BLaER1 (cell line): ENCODE measurements at regions not wholly inside any gene's neighbourhood (a gene's known extent, or its start where the extent isn't known, plus 50 kb on each side); places are given as distances from the start of the nearest gene placed in this dataset.

Experiments
- H3K27ac ChIP-seq: shearing (Covaris generic); formaldehyde crosslinking; 2 replicates; pipeline ENCODE4 v1.8.1; 2022
- H3K27me3 ChIP-seq: shearing (Covaris generic); formaldehyde crosslinking; 2 replicates; pipeline ENCODE4 v1.8.1; 2022
- H3K36me3 ChIP-seq: shearing (Covaris generic); formaldehyde crosslinking; 2 replicates; pipeline ENCODE4 v1.8.1; 2022
- H3K4me1 ChIP-seq: shearing (Covaris generic); formaldehyde crosslinking; 2 replicates; pipeline ENCODE4 v1.8.1; 2022
- H3K4me2 ChIP-seq: shearing (Covaris generic); formaldehyde crosslinking; 2 replicates; pipeline ENCODE4 v1.8.1; 2022
- H3K4me3 ChIP-seq: shearing (Covaris generic); formaldehyde crosslinking; 2 replicates; pipeline ENCODE4 v1.8.1; 2022
- H3K9ac ChIP-seq: shearing (Covaris generic); formaldehyde crosslinking; 2 replicates; pipeline ENCODE4 v1.8.1; 2022
- H3K9me3 ChIP-seq: shearing (Covaris generic); formaldehyde crosslinking; 2 replicates; pipeline ENCODE4 v1.8.1; 2022
- H4K20me1 ChIP-seq: shearing (Covaris generic); formaldehyde crosslinking; 2 replicates; pipeline ENCODE4 v1.8.1; 2022
- Cebpa-rat ChIP-seq: shearing (Covaris generic); IDR thresholded peaks from 2 replicates; pipeline ENCODE4 v1.8.1; 2022

DNA sequence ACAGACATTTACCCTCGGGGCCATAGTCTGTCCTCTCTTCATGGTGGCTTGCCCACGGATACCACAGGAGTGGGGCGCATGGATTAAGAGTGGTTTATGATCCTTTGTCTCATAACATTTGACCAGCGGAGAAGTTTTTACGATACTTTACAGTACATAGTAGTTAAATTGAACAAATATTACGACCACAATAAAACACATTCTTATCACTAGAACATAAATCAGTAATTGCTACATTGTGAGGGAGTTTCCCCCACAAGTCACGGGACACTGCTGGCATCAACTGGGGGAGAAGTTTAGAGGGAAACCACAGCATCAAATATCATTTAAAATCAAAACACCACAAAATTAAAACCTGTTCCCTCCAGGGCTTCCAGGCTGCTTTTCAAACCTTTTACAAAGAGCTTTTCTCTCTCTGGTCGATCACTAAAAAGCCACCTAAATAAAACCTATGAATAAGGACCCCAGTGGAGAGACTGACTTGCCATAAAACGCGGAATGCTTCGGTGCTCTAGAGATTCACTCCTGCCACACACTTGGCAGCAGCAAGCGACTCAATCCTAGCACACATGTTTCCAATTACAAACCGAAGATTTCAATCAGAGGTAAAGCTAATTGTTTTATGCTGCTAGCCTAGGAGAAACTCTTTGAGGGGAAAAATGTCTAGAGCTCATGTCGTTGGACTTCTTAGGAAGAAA is 173.7 kb upstream of the HNRNPA3 start:
- no peaks in the 10 kb centered on the region for H3K9me3 ChIP-seq
- H3K27ac ChIP-seq, result no peak overlapping the region
- H3K4me3 ChIP-seq, result no peak overlapping the region
- H3K4me1 ChIP-seq, result no peaks in the 10 kb centered on the region
- no peaks in the 10 kb centered on the region for H3K36me3 ChIP-seq
- H3K9ac ChIP-seq, result no peak overlapping the region
- no peaks in the 10 kb centered on the region for H3K27me3 ChIP-seq
- H4K20me1 ChIP-seq, result no peaks in the 10 kb centered on the region
- no peak overlapping the region for H3K4me2 ChIP-seq
- TF ChIP-seq Cebpa-rat, result no peak

DNA sequence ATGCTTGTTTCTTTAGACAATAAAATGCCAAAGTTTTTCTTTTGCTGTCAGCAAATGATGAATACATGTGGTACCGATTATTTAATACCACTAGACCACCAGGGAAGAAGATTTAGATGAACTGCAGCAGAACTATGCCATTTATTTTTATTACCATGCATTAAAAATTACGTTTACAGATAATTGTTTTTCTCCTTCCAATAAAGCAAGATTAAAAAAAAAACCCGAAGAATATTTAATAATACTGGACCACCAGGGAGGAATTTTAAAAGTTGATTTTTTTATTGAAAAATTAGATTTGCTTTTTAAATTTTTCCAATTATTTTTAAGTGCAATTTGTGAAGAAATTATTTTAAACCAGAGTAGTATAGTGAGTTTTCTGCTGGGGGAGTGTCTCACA is 170.3 kb upstream of the HNRNPA3 start:
- no peaks in the 10 kb centered on the region for H4K20me1 ChIP-seq
- H3K27me3 ChIP-seq, result no peaks in the 10 kb centered on the region
- H3K36me3 ChIP-seq, result no peaks in the 10 kb centered on the region
- no peaks in the 10 kb centered on the region for H3K9me3 ChIP-seq
- H3K4me2 ChIP-seq, result no peak overlapping the region
- H3K9ac ChIP-seq, result no peak overlapping the region
- H3K4me3 ChIP-seq, result no peak overlapping the region
- H3K4me1 ChIP-seq, result no peaks in the 10 kb centered on the region
- TF ChIP-seq Cebpa-rat, result no peak
- H3K27ac ChIP-seq, result no peak overlapping the region

- Histone ChIP-seq H3K4me3 (no peak overlapping the region), H3K4me1 (no peaks in the 10 kb centered on the region), H3K27me3 (no peaks in the 10 kb centered on the region), H3K9ac (no peak overlapping the region), H3K27ac (no peak overlapping the region), H3K4me2 (no peak overlapping the region), H4K20me1 (no peaks in the 10 kb centered on the region), H3K9me3 (0 out of 2 replicates have a peak, but pooled peaks cover 3% of the 10 kb centered on the region), H3K36me3 (no peaks in the 10 kb centered on the region)
- no peak for TF ChIP-seq Cebpa-rat
Observed at GRCh38 chr2:177044671-177045070, 167.9 kb upstream of the HNRNPA3 start.

GRCh38 chr2:177048981-177049380 is 163.6 kb upstream of the HNRNPA3 start:
- Histone ChIP-seq H3K4me1 (no peaks in the 10 kb centered on the region), H3K4me2 (no peak overlapping the region), H3K9me3 (0 out of 2 replicates have a peak, but pooled peaks cover 3% of the 10 kb centered on the region), H3K27ac (no peak overlapping the region), H3K4me3 (no peak overlapping the region), H3K36me3 (no peaks in the 10 kb centered on the region), H4K20me1 (no peaks in the 10 kb centered on the region), H3K9ac (no peak overlapping the region), H3K27me3 (no peaks in the 10 kb centered on the region)
- no peak for TF ChIP-seq Cebpa-rat

DNA sequence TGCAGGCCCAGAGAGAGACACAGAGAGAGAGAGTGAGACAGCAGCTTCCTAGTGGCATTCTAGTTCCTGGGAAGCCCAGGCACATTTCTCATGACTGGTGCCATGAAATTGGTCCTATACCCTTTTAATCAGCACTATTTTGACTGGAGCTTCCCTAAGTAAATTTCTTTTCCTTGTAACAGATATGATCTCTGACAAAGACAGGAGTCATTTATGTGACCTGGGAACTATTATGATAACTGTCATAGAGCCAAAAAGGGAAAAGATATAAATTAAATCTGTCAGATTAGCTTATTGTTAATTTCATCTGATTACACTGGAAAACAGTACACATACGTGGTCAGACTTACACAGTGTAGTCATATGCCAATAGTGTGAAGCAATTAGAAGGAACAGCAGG is 161.3 kb upstream of the HNRNPA3 start:
- H3K4me3 ChIP-seq, result no peak overlapping the region
- no peaks in the 10 kb centered on the region for H3K4me1 ChIP-seq
- no peak overlapping the region for H3K9ac ChIP-seq
- H3K36me3 ChIP-seq, result no peaks in the 10 kb centered on the region
- H3K4me2 ChIP-seq, result no peak overlapping the region
- no peak for TF ChIP-seq Cebpa-rat
- H4K20me1 ChIP-seq, result no peaks in the 10 kb centered on the region
- H3K27ac ChIP-seq, result no peak overlapping the region
- H3K27me3 ChIP-seq, result no peaks in the 10 kb centered on the region
- 0 out of 2 replicates have a peak, but pooled peaks cover 3% of the 10 kb centered on the region for H3K9me3 ChIP-seq

DNA sequence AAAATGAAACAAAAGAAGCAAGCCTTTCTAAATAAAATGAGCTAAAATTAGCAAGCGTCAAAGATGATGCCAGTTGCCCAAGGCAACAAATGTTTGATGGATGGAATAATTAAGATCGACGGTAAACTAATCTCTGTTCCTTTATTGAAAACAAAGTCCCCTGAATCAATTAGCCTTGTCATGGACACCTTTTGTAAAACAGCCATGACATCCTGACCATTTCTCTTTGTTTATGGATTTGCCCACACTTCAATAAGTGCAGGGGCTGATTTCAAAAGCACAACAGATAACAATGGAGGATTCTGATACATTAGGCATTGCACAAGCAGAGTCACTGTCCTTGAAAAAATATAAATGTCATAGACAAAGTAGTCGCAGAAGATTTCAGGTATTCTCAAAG is 160.1 kb upstream of the HNRNPA3 start:
- Histone ChIP-seq H3K27me3 (no peaks in the 10 kb centered on the region), H3K4me1 (no peaks in the 10 kb centered on the region), H3K9ac (no peak overlapping the region), H3K4me2 (no peak overlapping the region), H3K9me3 (0 out of 2 replicates have a peak, but pooled peaks cover 3% of the 10 kb centered on the region), H3K27ac (no peak overlapping the region), H4K20me1 (no peaks in the 10 kb centered on the region), H3K36me3 (no peaks in the 10 kb centered on the region), H3K4me3 (no peak overlapping the region)
- TF ChIP-seq Cebpa-rat, result no peak

GRCh38 chr2:177053038-177053437 is 159.6 kb upstream of the HNRNPA3 start:
- Histone ChIP-seq H3K4me2 (no peak overlapping the region), H3K36me3 (no peaks in the 10 kb centered on the region), H3K9ac (no peak overlapping the region), H3K4me1 (no peaks in the 10 kb centered on the region), H3K27ac (no peak overlapping the region), H3K4me3 (no peak overlapping the region), H3K9me3 (no peaks in the 10 kb centered on the region), H4K20me1 (no peaks in the 10 kb centered on the region), H3K27me3 (no peaks in the 10 kb centered on the region)
- no peak for TF ChIP-seq Cebpa-rat

- no peaks in the 10 kb centered on the region for H3K9me3 ChIP-seq
- no peaks in the 10 kb centered on the region for H4K20me1 ChIP-seq
- H3K4me1 ChIP-seq, result no peaks in the 10 kb centered on the region
- no peaks in the 10 kb centered on the region for H3K36me3 ChIP-seq
- H3K4me2 ChIP-seq, result no peak overlapping the region
- TF ChIP-seq Cebpa-rat, result no peak
- no peaks in the 10 kb centered on the region for H3K27me3 ChIP-seq
- H3K27ac ChIP-seq, result no peak overlapping the region
- H3K4me3 ChIP-seq, result no peak overlapping the region
- no peak overlapping the region for H3K9ac ChIP-seq
Observed at GRCh38 chr2:177053716-177054115, 158.9 kb upstream of the HNRNPA3 start.

- Histone ChIP-seq H3K4me3 (no peak overlapping the region), H3K9me3 (no peaks in the 10 kb centered on the region), H3K27me3 (no peaks in the 10 kb centered on the region), H4K20me1 (no peaks in the 10 kb centered on the region), H3K4me2 (no peak overlapping the region), H3K36me3 (no peaks in the 10 kb centered on the region), H3K4me1 (no peaks in the 10 kb centered on the region), H3K27ac (no peak overlapping the region), H3K9ac (no peak overlapping the region)
- TF ChIP-seq Cebpa-rat, result no peak
Observed at GRCh38 chr2:177056481-177056929, 156.1 kb upstream of the HNRNPA3 start.

DNA sequence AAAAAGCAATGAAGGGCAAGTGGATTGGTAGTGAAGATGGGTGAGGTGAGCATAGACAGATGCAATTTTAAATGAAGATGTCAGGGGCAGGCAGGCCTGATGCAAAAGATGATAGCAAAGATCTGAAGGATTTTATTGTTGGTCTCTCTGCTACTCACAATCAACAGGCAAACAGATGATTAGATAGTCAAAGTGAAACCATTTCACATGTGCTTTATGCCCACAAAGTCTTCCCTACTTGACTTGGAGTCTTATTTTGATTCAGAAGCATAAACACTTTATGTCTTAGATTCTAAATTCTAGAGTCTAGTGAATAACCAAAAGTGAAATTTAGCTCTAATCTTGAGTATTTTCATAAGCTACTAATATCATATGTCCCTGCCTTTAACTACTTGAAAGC is 153.8 kb upstream of the HNRNPA3 start:
- no peaks in the 10 kb centered on the region for H3K4me1 ChIP-seq
- no peak overlapping the region for H3K9ac ChIP-seq
- H3K27ac ChIP-seq, result no peak overlapping the region
- H4K20me1 ChIP-seq, result no peaks in the 10 kb centered on the region
- H3K27me3 ChIP-seq, result no peaks in the 10 kb centered on the region
- no peak overlapping the region for H3K4me2 ChIP-seq
- no peak for TF ChIP-seq Cebpa-rat
- no peaks in the 10 kb centered on the region for H3K9me3 ChIP-seq
- no peaks in the 10 kb centered on the region for H3K36me3 ChIP-seq
- H3K4me3 ChIP-seq, result no peak overlapping the region

- TF ChIP-seq Cebpa-rat, result no peak
- Histone ChIP-seq H3K27ac (no peak overlapping the region), H3K4me1 (no peaks in the 10 kb centered on the region), H3K9me3 (no peaks in the 10 kb centered on the region), H3K27me3 (no peaks in the 10 kb centered on the region), H3K9ac (no peak overlapping the region), H3K36me3 (no peaks in the 10 kb centered on the region), H3K4me3 (no peak overlapping the region), H3K4me2 (no peak overlapping the region), H4K20me1 (no peaks in the 10 kb centered on the region)
Observed at GRCh38 chr2:177059293-177059692, 153.3 kb upstream of the HNRNPA3 start.
